MM.1S (cell line): ENCODE measurements at regions not wholly inside any gene's neighbourhood (a gene's known extent, or its start where the extent isn't known, plus 50 kb on each side); places are given as distances from the start of the nearest gene placed in this dataset.

Experiments used
- CTCF ChIP-seq: fragments of 300-600 bp; sonication (generic); IDR thresholded peaks from 2 replicates; pipeline ENCODE4 v1.5.1; 2016; ENCODE audit warnings: antibody characterized with exemption, low read length, mixed read lengths
- EZH2 ChIP-seq: fragments of 300-600 bp; sonication (generic); optimal IDR thresholded peaks from 2 replicates; pipeline ENCODE3; 2017; ENCODE audit warnings: low read depth, mild to moderate bottlenecking, antibody characterized with exemption, low read length, mixed read lengths
- EZH2phosphoT487 ChIP-seq: fragments of 300-600 bp; sonication (generic); IDR thresholded peaks from 2 replicates; pipeline ENCODE4 v1.6.1; 2018; ENCODE audit warnings: antibody characterized with exemption, low read length

GRCh38 chr16:80317599-80318037, 223.2 kb upstream of the DYNLRB2 start:
- TF ChIP-seq CTCF (no peak), EZH2phosphoT487 (no peak), EZH2 (no peak)
